ENCODE measurements at regions not wholly inside any gene's neighbourhood (a gene's known extent, or its start where the extent isn't known, plus 50 kb on each side); places are given as distances from the start of the nearest gene placed in this dataset.

- intact Hi-C loops (cut with micrococcal nuclease), result no loop called here
Observed at GRCh38 chr5:89349246-89349980, 466.4 kb upstream of the MEF2C start.

GRCh38 chr5:89346573-89346972 lies 463.6 kb upstream of the MEF2C start:
- no peaks in the 10 kb centered on the region for H3K27me3 ChIP-seq (ENCODE audit: low read depth)
- no peaks in the 10 kb centered on the region for H3K36me3 ChIP-seq
- H3K4me1 ChIP-seq, result no peaks in the 10 kb centered on the region
- no peaks in the 10 kb centered on the region for H3K9me3 ChIP-seq (replicated peaks)
- intact Hi-C loops (cut with micrococcal nuclease), result no loop called here
- H3K4me3 ChIP-seq, result no peak overlapping the region
- DNase-seq, result no peak
- no peak overlapping the region for H3K27ac ChIP-seq (replicated peaks)
- TF ChIP-seq CTCF (IDR thresholded peaks at IDR 0.05; ENCODE audit: borderline replicate concordance), result no peak

More at GRCh38 chr5:89349246-89349980, 466.4 kb upstream of the MEF2C start:
- Histone ChIP-seq H3K4me3 (no peak overlapping the region), H3K36me3 (no peaks in the 10 kb centered on the region), H3K27ac (replicated peaks) (no peak overlapping the region), H3K4me1 (no peaks in the 10 kb centered on the region), H3K9me3 (replicated peaks) (no peaks in the 10 kb centered on the region), H3K27me3 (ENCODE audit: low read depth) (no peaks in the 10 kb centered on the region)
- no peak for DNase-seq
- TF ChIP-seq CTCF (IDR thresholded peaks at IDR 0.05; ENCODE audit: borderline replicate concordance), result no peak

GRCh38 chr5:89343666-89344065 lies 460.7 kb upstream of the MEF2C start:
- Histone ChIP-seq H3K36me3 (no peaks in the 10 kb centered on the region), H3K27me3 (ENCODE audit: low read depth) (no peaks in the 10 kb centered on the region), H3K4me1 (no peaks in the 10 kb centered on the region), H3K4me3 (no peak overlapping the region), H3K9me3 (replicated peaks) (no peaks in the 10 kb centered on the region), H3K27ac (replicated peaks) (no peak overlapping the region)
- no peak for TF ChIP-seq CTCF (IDR thresholded peaks at IDR 0.05; ENCODE audit: borderline replicate concordance)
- intact Hi-C loops (cut with micrococcal nuclease), result no loop called here
- DNase-seq, result no peak

GRCh38 chr5:89342106-89342876 lies 459.3 kb upstream of the MEF2C start:
- no peaks in the 10 kb centered on the region for H3K9me3 ChIP-seq (replicated peaks)
- intact Hi-C loops (cut with micrococcal nuclease), result no loop called here
- no peak overlapping the region for H3K27ac ChIP-seq (replicated peaks)
- DNase-seq, result no peak
- no peaks in the 10 kb centered on the region for H3K4me1 ChIP-seq
- no peaks in the 10 kb centered on the region for H3K36me3 ChIP-seq
- TF ChIP-seq CTCF (IDR thresholded peaks at IDR 0.05; ENCODE audit: borderline replicate concordance), result no peak
- no peaks in the 10 kb centered on the region for H3K27me3 ChIP-seq (ENCODE audit: low read depth)
- no peak overlapping the region for H3K4me3 ChIP-seq

- Histone ChIP-seq H3K27me3 (ENCODE audit: low read depth) (no peaks in the 10 kb centered on the region), H3K27ac (replicated peaks) (no peak overlapping the region), H3K4me3 (no peak overlapping the region), H3K4me1 (no peaks in the 10 kb centered on the region), H3K9me3 (replicated peaks) (no peaks in the 10 kb centered on the region), H3K36me3 (no peaks in the 10 kb centered on the region)
- intact Hi-C loops (cut with micrococcal nuclease), result no loop called here
- TF ChIP-seq CTCF (IDR thresholded peaks at IDR 0.05; ENCODE audit: borderline replicate concordance), result no peak
- DNase-seq, result no peak
Observed at GRCh38 chr5:89338935-89339334, 456.0 kb upstream of the MEF2C start.

Measured in left ventricle myocardium inferior (tissue), 1 donor.